GM21390 (cell line): ENCODE measurements at regions not wholly inside any gene's neighbourhood (a gene's known extent, or its start where the extent isn't known, plus 50 kb on each side); places are given as distances from the start of the nearest gene placed in this dataset.
"Not testable (repeated sequence)": the region's sequence is repeated elsewhere in the genome, so short reads cannot be mapped to it uniquely, and the experiment has no call there.

Experiments
- ATAC-seq: cut with Tn5 transposase; IDR thresholded peaks from one replicate; pipeline ENCODE4 v1.9.1; 2021; ENCODE audit not compliant: unreplicated experiment

DNA sequence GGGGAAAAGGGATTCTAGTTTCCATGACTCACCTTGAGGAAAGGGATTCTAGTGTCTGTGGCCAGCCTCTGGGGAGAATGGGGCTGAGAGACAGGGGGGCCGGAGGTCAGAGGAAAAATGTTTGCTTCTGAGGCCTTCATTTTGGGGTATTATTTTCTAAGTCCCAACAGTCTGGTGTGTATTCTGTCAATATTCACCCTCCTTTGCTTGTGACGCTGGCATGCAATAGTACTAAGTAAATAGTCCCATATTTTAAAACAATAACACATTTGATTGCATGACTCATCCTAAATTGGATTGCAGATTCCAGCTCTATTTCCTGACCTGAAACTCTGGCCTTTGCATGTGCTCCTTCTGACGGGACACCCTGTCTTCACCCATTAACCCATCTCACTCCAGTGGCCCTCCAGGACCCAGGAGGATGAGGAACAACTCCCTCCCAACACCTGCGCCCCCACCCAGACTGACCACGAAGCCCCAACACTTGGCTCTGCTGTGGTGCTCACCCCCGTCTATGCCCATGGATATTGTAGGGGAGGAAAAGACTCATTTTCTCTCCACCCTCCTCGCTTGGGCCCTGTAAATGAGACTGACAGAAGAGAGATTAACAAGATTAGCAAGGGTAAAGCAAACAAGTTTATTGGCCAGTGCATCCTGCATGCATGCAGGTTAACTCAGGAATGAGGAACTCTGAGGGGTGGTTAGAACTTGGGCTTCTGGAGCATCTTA is 495.6 kb upstream of the KLF6 start:
- ATAC-seq, result no peak

- no peak for ATAC-seq
Observed at GRCh38 chr10:4279655-4280054, 494.6 kb upstream of the KLF6 start.

DNA sequence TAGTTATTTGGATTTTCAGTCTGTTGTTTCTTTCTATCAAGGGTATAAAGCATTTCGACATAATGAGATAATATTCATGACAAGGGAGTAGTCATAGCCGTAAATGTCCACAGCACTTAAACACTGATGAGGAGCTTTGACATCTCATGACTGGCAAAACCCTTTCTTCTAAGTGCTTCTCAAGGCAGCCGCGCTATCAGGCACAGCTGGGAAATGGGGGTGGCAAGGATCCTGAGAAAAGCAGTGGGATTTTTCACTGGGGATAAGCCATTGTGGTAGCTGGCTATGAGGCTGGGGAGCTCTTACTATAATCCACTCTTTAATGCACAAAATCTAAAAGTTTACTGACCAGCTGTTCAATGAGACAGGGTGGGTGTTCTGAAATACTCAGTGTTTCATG is 493.2 kb upstream of the KLF6 start:
- ATAC-seq, result no peak

- ATAC-seq, result no peak
Observed at GRCh38 chr10:4276151-4276550, 491.1 kb upstream of the KLF6 start.

DNA sequence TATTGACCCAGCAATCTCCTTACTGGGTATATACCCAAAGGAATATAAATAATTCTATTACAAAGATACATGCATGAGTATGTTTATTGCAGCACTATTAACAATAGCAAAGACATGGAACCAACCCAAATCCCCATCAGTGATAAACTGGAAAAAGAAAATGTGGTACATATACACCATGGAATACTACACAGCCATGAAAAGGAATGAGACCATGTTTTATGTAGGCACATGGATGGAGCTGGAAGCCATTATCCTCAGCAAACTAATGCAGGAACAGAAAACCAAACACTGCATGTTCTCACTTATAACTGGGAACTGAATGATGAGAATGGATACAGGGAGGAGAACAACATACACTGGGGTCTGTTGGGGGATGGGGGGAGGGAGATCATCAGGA is 489.7 kb upstream of the KLF6 start:
- ATAC-seq, result not testable (repeated sequence)

GRCh38 chr10:4271193-4271592 is 486.2 kb upstream of the KLF6 start:
- no peak for ATAC-seq

- no peak for ATAC-seq
Observed at GRCh38 chr10:4270116-4270515, 485.1 kb upstream of the KLF6 start.

DNA sequence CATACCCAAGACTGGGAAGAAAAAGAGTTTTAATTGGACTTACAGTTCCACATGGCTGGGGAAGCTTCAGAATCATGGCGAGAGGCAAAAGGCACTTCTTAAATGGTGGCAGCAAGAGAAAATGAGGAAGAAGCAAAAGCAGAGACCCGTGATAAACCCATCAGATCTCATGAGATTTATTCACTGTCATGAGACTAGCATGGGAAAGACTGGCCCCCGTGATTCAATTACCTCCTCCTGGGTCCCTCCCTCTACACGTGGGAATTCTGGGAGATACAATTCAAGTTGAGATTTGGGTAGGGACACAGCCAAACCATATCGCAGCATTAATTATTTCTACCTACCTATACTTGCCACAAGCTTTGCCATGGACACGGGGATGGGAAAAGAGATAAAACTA is 483.5 kb upstream of the KLF6 start:
- ATAC-seq, result not testable (repeated sequence)

- ATAC-seq, result no peak
Observed at GRCh38 chr10:4267086-4267773, 482.2 kb upstream of the KLF6 start.

DNA sequence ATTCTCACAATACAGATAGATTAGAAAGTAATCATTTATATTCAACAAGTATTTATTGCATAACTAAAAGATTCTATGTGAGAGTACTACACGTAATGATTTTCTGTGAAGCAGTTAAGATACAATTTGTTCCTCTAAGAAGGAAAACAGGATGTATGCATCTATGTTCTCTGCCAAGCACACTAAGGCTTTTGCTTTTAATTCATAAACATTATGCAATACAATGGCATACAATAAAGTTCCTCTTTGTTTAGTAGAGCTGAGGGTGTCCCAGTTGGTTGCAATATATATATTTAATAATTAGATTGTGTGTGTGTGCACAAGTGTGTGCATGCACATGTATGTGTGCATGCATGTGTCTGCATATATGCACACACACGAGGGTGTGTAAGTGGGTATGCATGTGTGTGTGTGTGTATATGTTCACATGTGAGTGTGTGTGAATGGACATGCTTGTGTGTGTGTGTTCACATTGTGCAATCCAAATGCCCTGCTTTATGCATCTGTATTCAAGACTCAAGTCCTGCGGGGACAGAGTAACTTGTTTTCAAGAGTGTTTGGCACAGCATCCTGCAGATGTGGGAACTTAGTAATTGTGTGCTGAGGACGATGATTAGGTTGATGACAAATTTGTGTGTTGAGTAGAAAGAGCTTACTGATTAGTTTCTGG is 481.5 kb upstream of the KLF6 start:
- no peak for ATAC-seq

- no peak for ATAC-seq
Observed at GRCh38 chr10:4265964-4266363, 481.0 kb upstream of the KLF6 start.

- ATAC-seq, result no peak
Observed at GRCh38 chr10:4264209-4264865, 479.3 kb upstream of the KLF6 start.

GRCh38 chr10:4263601-4263921 is 478.6 kb upstream of the KLF6 start:
- no peak for ATAC-seq

GRCh38 chr10:4262870-4263600 is 478.0 kb upstream of the KLF6 start:
- ATAC-seq, result no peak

GRCh38 chr10:4262449-4262848 is 477.4 kb upstream of the KLF6 start:
- no peak for ATAC-seq

GRCh38 chr10:4260483-4261124 is 475.6 kb upstream of the KLF6 start:
- no peak for ATAC-seq

DNA sequence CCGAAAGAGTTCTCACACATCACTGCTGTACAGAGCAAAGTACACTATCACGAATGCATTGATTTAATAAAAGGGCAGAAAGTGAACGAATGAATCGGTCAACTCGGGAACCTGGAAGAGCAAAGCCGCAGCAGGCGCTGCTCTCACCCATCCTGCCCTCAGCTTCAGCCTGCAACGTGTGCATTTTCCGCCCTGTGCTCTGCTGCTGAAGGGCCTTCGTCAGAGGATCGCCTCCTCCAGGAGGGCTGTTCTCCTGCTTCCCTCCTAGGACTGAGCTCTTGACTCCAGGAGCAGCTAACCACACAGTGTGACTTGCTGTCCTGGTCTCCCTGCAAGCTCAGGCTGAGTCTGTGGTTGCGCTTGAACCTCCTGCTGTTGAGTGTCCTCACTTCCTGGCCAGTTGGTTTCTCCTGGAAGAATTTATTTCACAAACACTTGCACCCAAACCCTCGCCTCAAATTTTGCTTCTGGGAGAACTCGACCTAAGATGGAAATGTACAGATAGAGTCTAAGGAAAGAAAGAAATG is 473.0 kb upstream of the KLF6 start:
- ATAC-seq, result no peak

- ATAC-seq, result no peak
Observed at GRCh38 chr10:4256971-4257370, 472.0 kb upstream of the KLF6 start.

DNA sequence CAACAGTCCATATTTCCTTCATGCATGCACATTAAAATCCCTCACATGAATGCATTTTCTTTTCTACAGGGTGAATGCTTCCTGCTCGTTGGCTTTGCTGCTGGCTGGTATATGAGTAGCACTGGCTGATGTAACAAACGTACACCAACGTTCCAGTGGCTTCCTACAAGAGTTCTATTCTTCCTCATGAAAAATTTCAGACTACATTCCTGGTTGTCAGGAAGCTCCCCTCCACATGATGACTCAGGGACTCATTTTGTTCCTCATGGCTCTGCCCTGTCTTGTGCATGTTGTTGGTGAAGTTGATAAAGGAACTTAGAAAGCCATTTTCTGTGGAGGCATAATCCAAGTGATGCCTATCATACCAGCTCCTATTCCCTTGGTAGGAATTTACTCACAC is 470.7 kb upstream of the KLF6 start:
- ATAC-seq, result no peak
